Choroid plexus epithelial cell (primary cell): ENCODE measurements at regions not wholly inside any gene's neighbourhood (a gene's known extent, or its start where the extent isn't known, plus 50 kb on each side); places are given as distances from the start of the nearest gene placed in this dataset.
"Not testable (repeated sequence)": the region's sequence is repeated elsewhere in the genome, so short reads cannot be mapped to it uniquely, and the experiment has no call there.

Experiments
- DNase-seq: peaks from one replicate; pipeline ENCODE4 v3.0.0-alpha.2; 2010; ENCODE audit warnings: low read depth
- H3K4me3 ChIP-seq: 2 replicates; pipeline ENCODE4 v1.5.1; 2011; ENCODE audit warnings: low read depth, mild to moderate bottlenecking, control low read depth, low read length, moderate library complexity
- CTCF ChIP-seq: conservative IDR thresholded peaks from 2 replicates; pipeline ENCODE4 v1.5.1; 2011; ENCODE audit warnings: low read depth, mild to moderate bottlenecking, control low read depth, inconsistent platforms, low read length, moderate library complexity

GRCh38 chrX:13955975-13956374, 73.7 kb downstream of the GEMIN8 start:
- no peak overlapping the region for H3K4me3 ChIP-seq
- no peak for DNase-seq
- TF ChIP-seq CTCF, result no peak

- no peak for TF ChIP-seq CTCF
- no peak for DNase-seq
- H3K4me3 ChIP-seq, result no peak overlapping the region
These were observed 74.5 kb downstream of the GEMIN8 start for GRCh38 chrX:13955095-13955647.

GRCh38 chrX:13952581-13952980, 77.1 kb downstream of the GEMIN8 start:
- DNase-seq, result no peak
- TF ChIP-seq CTCF, result no peak
- H3K4me3 ChIP-seq, result no peak overlapping the region

GRCh38 chrX:13946223-13946622, 83.5 kb downstream of the GEMIN8 start:
- not testable (repeated sequence) for H3K4me3 ChIP-seq, DNase-seq

GRCh38 chrX:13945787-13946186, 83.9 kb downstream of the GEMIN8 start:
- H3K4me3 ChIP-seq, DNase-seq: not testable (repeated sequence)

- no peak for DNase-seq
- H3K4me3 ChIP-seq, result no peak overlapping the region
- TF ChIP-seq CTCF, result no peak
These were observed 89.0 kb downstream of the GEMIN8 start for GRCh38 chrX:13940671-13941070.

GRCh38 chrX:13939741-13940597, 89.7 kb downstream of the GEMIN8 start:
- DNase-seq, result no peak
- no peak for TF ChIP-seq CTCF

GRCh38 chrX:13938829-13939530, 90.7 kb downstream of the GEMIN8 start:
- DNase-seq, result no peak
- no peak for TF ChIP-seq CTCF
- peak overlapping the region; percentile 40 for H3K4me3 ChIP-seq

More at GRCh38 chrX:13939741-13940597, 89.7 kb downstream of the GEMIN8 start:
- no peak overlapping the region for H3K4me3 ChIP-seq
